Testis (tissue), 2 donors: ENCODE measurements at regions not wholly inside any gene's neighbourhood (a gene's known extent, or its start where the extent isn't known, plus 50 kb on each side); places are given as distances from the start of the nearest gene placed in this dataset.

Source experiments
- DNase-seq: peaks from one replicate; pipeline ENCODE4 v3.0.0-alpha.2; 2019
- H3K27ac ChIP-seq, 2 donors: fragments of 200-600 bp; sonication (generic); one replicate each; pipeline ENCODE4 v1.5.1; 2019
- H3K27me3 ChIP-seq: fragments of 200-600 bp; sonication (generic); one replicate; pipeline ENCODE4 v1.5.1; 2019
- H3K36me3 ChIP-seq: fragments of 200-600 bp; sonication (generic); one replicate; pipeline ENCODE4 v1.5.1; 2017; ENCODE audit warnings: low read depth; ENCODE audit errors: missing control alignments
- H3K4me1 ChIP-seq: fragments of 200-600 bp; sonication (generic); one replicate; pipeline ENCODE4 v1.5.1; 2019
- H3K4me3 ChIP-seq, 2 donors: fragments of 200-600 bp; sonication (generic); one replicate each; pipeline ENCODE4 v1.5.1; 2017 to 2019
- H3K9me3 ChIP-seq: fragments of 200-600 bp; sonication (generic); one replicate; pipeline ENCODE4 v1.5.1; 2017
- CTCF ChIP-seq, 3 experiments: fragments of 450-650 bp in 2 of 3; fragments of 200-600 bp in 1 of 3; sonication (generic) in 1 of 3; IDR thresholded peaks; one replicate each; pipeline ENCODE4 v1.5.1; 2016 to 2019; ENCODE audit warnings: antibody characterized with exemption in 3 of 3, mild to moderate bottlenecking in 2 of 3, moderate library complexity in 1 of 3
- POLR2A ChIP-seq: fragments of 450-650 bp; IDR thresholded peaks from one replicate; pipeline ENCODE4 v1.6.1; 2017; ENCODE audit warnings: antibody characterized with exemption, mild to moderate bottlenecking, moderate library complexity
- WGBS, 2 donors: methylation state at CpG; one replicate each; pipeline ENCODE4 v1.1.5; 2018; 5-methylcytosine and 5-hydroxymethylcytosine counted together
- intact Hi-C: fragments of 100-400 bp; cut with DNase I; formaldehyde crosslinking; loops from one replicate; pipeline ENCODE4 v1.15.1; 2023; ENCODE audit warnings: low total_unique reads

- H3K9me3 ChIP-seq: no peaks in the 10 kb centered on the region
- H3K36me3 ChIP-seq: no peaks in the 10 kb centered on the region
- no peaks in the 10 kb centered on the region for H3K4me1 ChIP-seq
- no peaks in the 10 kb centered on the region for H3K27me3 ChIP-seq
- H3K27ac ChIP-seq: no peak overlapping the region
- DNase-seq: no peak
- H3K4me3 ChIP-seq: no peak overlapping the region
- WGBS, 2 donors: 93 to 95% methylated on average over 3 to 5 of the region's 5 CpGs
- intact Hi-C loops: no loop called here
- TF ChIP-seq CTCF (IDR thresholded peaks at IDR 0.05) (no peak), POLR2A (no peak)
These were observed 223.5 kb upstream of the ID4 start for GRCh38 chr6:19613678-19614077.

GRCh38 chr6:19616022-19616421 lies 221.1 kb upstream of the ID4 start:
- no peak overlapping the region for H3K27ac ChIP-seq
- no peaks in the 10 kb centered on the region for H3K27me3 ChIP-seq
- H3K36me3 ChIP-seq: no peaks in the 10 kb centered on the region
- intact Hi-C loops: no loop called here
- no peak overlapping the region for H3K4me3 ChIP-seq
- no peak for TF ChIP-seq CTCF (IDR thresholded peaks at IDR 0.05)
- no peak for TF ChIP-seq POLR2A
- no peaks in the 10 kb centered on the region for H3K4me1 ChIP-seq
- no peaks in the 10 kb centered on the region for H3K9me3 ChIP-seq
- no peak for DNase-seq

GRCh38 chr6:19632230-19632629 lies 204.9 kb upstream of the ID4 start:
- intact Hi-C loops: no loop called here
- Histone ChIP-seq H3K27me3 (no peaks in the 10 kb centered on the region), H3K36me3 (no peaks in the 10 kb centered on the region), H3K4me3 (no peak overlapping the region), H3K4me1 (no peaks in the 10 kb centered on the region), H3K9me3 (no peaks in the 10 kb centered on the region), H3K27ac (no peak overlapping the region)
- DNase-seq: no peak
- WGBS, 2 donors: 86 to 89% methylated on average over 5 of the region's 5 CpGs
- TF ChIP-seq CTCF (IDR thresholded peaks at IDR 0.05) (no peak), POLR2A (no peak)

GRCh38 chr6:19632786-19633185 lies 204.4 kb upstream of the ID4 start:
- H3K9me3 ChIP-seq: no peaks in the 10 kb centered on the region
- no peak for DNase-seq
- WGBS, 2 donors: 84 to 90% methylated on average over 3 of the region's 3 CpGs
- intact Hi-C loops: no loop called here
- H3K27ac ChIP-seq: no peak overlapping the region
- H3K4me1 ChIP-seq: no peaks in the 10 kb centered on the region
- no peak overlapping the region for H3K4me3 ChIP-seq
- H3K27me3 ChIP-seq: no peaks in the 10 kb centered on the region
- no peaks in the 10 kb centered on the region for H3K36me3 ChIP-seq
- TF ChIP-seq CTCF (IDR thresholded peaks at IDR 0.05) (no peak), POLR2A (no peak)

- H3K9me3 ChIP-seq: no peaks in the 10 kb centered on the region
- H3K4me1 ChIP-seq: no peaks in the 10 kb centered on the region
- WGBS, 2 donors: 94 to 95% methylated on average over 2 of the region's 2 CpGs
- H3K36me3 ChIP-seq: no peaks in the 10 kb centered on the region
- no peak overlapping the region for H3K4me3 ChIP-seq
- no peak for DNase-seq
- intact Hi-C loops: no loop called here
- TF ChIP-seq POLR2A (no peak), CTCF (IDR thresholded peaks at IDR 0.05) (no peak)
- H3K27ac ChIP-seq: no peak overlapping the region
- no peaks in the 10 kb centered on the region for H3K27me3 ChIP-seq
These were observed 201.4 kb upstream of the ID4 start for GRCh38 chr6:19635728-19636127.
